Activated CD4-positive, alpha-beta T cell treated with anti-CD3 and anti-CD28 coated beads, Interleukin-2, amount 50 U/mL, for 4 hours (primary cell): ENCODE measurements at regions not wholly inside any gene's neighbourhood (a gene's known extent, or its start where the extent isn't known, plus 50 kb on each side); places are given as distances from the start of the nearest gene placed in this dataset.

Experiments used
- DNase-seq, 2 experiments: peaks; one replicate each; pipeline ENCODE4 v3.0.0-alpha.2; 2020

DNA sequence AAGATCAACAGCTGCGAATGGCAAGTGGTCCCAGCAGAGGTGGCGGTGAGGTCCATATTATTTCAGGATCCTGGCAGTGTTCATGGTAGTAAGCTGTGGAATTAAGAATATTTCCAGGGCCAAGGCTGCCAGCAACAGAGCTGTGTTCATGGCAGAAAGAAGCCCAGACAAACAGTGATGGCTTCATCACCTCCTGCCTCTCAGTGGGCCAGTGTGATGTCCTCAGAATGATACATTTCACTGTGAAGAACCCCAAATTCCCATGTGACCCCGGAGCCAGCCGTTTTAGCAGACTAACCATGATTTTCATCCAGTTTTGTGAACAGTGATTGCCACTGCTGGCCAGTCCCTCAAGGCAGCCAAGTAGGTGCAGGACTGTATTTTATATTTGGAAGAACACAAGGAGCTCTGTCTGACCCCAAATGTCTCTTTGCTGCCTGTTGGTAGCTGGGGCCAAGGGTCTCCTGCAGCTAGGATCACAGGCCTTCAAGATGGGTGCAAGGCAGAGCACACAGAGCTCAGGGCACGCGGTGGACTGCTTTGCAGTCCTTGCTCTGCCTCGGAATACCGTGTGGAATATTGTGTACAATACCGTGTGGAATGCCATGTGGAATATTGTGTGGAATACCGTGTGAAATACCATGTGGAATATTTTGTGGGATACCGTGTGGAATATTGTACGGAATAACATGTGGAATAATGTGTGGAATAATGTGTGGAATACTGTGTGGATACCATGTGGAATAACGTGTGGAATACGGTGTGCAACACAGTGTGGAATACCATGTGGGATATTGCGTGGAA lies 132.3 kb upstream of the CHST15 start:
- no peak for DNase-seq

DNA sequence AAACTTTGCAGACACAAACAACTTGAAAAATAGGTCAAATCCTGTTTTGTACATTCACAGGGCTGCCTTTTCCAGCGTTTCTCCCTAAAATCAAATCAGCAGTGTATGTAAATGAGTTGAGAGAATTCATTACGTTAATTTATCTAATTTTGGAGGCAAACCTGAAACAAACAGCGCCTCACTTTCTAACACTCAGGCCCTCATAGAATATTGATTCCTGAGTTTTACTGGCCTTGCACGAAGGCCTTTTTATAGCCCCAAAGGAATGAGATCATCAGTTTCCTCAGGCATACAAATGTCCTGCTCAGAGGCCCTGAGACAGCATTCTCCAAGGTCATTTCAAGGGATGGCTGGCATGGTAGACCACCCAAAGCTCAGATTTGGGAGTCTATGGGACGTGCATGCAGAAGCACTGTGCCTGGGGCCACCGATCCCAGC lies 131.7 kb upstream of the CHST15 start:
- no peak for DNase-seq

DNA sequence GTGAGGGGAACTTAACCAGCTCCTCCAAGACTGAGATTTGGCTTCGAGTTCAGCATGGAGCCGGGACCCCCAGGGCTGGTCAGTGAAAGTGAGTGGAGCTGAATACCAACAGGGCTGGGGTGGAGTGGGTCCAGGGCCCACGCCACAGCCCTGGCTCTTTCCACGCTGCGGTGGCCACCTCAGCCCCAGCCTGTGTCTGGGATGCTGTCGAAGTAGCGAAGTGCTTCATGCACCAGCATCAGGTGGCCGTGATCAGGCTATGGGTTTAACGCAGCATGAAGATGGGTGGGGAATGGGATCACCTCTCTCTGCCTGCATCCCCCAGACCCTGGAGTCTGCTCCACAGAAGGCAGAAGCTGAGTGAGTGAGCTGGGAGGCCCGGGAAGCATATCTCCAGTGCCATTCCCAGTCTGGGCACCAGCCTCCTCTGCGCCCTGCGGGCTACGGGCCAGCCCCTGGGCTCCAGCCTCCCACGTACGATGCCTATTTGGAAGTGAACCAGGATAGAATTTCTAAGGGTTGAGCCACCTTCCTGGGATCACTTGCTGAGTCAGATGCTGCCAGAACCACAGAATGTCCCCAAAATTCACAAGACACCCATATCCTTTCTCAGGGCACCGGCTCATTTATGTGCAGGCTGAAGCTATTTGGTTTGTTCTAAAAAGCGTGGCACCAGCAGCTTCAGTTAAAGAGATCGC lies 131.1 kb upstream of the CHST15 start:
- no peak for DNase-seq

DNA sequence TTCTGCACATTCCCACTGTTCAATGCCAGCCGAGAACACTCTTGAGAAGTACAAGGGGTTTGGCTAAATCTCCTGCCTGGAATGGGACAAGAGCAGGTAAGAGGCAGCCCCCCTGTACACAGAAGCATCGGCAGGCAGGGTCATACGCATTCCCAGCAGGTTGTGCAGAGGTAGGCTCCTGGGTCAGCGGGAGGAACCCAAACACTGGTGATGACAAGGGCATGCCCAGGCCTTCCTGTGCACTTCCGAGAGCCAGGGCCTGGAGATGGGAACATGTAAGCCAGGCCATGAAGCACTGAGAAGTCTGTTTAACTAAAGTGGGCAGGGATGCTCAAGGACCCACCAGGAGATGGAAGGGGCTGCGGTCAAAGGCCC lies 130.3 kb upstream of the CHST15 start:
- DNase-seq: no peak

DNA sequence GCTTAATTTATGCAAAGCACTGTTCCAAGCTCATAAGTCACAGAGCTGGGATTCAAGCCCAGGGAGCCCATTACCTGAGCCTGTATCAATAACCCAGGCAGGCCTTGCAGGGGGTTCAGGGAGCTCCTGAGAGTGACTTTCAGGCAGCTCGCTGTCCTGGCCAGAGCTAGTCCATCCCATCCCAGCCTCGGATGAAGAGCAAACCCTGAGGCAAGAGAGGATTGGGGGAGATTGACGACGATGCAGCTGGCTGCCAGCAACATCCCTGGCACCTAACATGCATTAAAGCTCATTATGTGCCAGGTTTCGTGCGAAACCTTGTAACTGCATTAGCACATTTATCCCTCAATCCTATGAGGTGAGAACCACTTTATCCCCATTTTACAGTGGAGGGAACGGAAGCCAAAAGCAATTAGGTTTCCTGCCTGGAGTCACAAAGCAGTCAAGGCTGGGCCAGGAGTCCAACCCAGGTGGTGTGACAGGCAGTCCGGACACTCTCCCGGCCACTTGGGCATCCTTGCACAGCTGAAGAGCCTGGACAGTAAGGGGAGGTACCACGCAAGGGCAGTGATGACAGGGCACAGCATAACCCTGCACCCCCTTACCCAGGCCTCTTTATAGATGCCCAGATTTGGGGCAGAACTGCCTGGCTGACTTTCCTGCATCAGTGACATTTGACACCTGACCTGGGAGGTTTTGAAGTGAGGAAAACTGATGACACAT lies 129.8 kb upstream of the CHST15 start:
- no peak for DNase-seq

DNA sequence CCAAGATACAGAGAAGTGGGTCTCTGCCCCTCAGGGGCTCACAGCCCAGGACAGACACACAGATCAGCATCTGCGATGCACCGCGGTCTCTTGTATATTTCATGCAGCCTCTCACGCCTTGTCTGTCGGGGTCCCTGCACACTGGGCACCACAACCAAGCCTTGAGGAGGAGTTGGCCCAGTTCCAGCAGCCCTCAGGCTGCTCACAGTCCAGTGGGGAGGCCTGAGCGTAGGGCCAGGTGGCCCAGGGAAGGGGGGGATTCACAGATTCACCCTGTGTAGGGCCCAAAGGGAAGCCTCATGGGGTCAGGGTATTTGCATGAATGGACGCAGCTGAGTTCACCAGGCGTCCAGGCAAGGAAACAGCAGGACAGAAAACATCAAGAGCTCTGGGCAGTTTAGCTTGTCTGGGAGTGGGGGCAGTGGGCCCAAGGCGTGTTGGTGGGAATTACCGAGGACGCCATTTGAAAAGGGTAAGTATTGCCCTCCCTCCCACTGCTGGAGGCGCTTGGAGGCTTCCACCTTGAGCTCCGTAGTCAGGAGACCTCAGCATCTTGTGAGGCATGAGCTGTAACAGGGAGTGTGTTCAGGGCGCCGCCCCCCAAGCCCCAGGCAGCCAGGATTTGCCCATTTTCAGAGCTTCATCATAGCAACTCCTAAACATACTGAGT lies 129.1 kb upstream of the CHST15 start:
- no peak for DNase-seq

DNA sequence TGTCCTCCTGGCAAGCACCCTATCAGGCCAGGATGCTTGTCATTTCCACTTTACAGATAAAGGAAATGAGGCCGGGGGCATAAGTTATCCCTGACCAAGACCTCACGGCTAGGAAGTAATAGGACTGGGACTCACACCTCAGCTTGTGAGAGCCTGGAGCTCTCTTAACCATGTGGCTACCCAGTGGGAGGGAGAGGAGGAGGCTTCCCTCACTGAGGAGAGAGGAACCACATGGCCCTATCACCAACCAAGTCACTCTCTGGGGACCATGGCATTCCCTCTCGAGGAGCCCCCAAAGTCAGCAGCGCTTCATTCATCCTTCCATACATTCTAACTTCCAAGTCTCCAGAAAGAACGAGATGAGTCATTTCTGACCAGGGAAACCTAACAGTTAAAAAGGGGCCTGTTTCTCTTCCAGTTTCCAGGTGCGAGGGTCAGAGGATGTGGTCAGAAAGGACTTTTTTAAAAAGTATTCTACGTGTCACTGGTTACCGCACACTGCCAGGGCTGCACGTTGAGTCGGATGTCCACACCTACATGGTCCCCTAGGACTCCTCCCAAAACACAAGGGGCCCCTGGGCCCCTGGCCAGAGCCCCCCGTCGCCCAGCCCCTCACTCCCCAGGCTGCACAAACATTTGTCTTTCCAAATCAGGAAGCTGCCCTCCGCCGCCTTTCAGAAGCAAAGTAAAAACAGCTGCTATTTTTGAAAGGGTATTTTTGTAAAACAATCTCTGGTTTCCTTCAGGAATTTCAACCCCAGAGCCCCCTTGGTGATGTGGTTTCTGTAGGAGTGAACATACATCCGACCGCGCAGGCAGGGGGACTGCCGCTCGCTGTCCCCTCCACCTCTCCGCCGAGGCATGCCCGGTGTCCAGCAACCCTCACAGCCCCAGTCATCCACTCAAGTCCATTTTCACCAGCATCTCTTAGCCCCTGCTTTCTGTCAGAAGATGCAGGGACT lies 128.2 kb upstream of the CHST15 start:
- DNase-seq: no peak

DNA sequence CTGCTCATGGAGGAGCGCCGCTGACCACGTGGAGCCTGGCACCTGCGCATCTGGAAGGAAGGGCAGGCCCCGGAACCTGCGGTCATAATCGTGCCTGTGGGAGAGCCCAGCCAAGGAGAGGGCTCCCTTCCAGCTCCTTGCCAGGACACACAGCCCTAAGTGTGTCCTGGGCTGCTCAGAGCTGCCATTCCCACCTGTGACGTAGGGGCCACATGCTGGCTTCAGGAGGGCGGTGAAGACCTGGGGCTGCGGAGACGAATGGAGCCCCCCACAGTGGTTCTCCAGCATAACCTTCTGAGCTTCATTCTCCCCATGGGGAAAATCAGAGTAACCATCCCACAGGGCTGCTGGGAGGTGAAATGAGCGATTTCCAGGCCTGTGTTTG lies 127.6 kb upstream of the CHST15 start:
- no peak for DNase-seq

DNA sequence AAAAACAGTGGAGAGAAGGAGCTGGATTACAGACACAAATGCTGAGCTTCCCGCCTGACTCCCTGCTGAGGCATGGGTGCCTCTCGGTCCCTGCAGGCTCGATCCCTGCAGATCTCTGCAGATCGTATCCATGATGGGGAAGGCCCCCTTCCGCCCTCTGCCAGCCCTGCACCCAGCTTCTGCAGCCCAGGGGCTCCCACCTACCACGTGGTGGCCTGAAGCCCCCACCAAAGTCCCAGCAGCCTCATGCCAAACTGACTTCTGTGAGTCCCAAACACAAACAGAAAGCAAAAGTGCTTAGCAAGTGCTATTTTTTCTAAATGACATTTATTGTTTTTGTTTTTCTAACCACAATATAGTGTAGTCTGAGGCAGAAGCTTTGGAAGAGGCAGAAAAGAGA lies 127.1 kb upstream of the CHST15 start:
- no peak for DNase-seq

DNA sequence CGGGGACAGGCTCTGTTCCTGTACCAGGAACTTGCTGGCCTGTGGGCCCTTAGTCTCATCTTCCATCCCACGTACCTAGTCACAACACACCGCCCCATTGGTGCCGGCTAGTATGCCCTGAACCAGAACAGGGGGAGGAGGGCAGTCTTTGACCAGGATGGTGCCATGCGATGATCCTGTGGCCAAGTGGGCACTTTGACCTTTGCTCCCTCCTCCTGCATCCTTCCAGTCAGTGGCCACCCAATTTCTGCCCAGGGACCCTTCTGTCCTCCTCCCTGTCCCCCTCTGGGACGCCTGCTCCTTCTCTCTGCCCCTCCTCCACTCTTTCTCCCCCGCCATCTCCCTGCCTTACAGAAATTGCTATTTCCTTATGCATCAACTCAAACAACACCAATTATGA lies 126.3 kb upstream of the CHST15 start:
- no peak for DNase-seq

DNA sequence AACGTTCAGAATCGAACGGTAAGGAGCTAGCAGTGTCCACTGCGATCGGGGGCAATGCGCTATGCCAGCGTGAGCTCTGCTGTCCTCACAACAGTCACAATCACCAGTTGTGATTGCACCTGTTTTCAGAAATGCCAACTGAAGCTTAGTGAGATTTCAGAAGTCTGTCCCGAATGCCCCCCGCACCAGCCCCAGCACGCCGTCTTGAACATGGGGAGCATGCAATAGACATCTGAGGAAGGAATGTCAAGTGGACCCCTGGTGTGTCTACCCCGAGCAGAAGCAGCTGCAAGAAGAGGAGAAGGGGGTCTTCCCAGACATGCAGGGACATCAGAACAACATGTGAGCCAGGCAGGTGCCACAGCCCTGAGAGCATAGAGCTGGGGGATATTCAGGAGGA lies 125.7 kb upstream of the CHST15 start:
- no peak for DNase-seq

DNA sequence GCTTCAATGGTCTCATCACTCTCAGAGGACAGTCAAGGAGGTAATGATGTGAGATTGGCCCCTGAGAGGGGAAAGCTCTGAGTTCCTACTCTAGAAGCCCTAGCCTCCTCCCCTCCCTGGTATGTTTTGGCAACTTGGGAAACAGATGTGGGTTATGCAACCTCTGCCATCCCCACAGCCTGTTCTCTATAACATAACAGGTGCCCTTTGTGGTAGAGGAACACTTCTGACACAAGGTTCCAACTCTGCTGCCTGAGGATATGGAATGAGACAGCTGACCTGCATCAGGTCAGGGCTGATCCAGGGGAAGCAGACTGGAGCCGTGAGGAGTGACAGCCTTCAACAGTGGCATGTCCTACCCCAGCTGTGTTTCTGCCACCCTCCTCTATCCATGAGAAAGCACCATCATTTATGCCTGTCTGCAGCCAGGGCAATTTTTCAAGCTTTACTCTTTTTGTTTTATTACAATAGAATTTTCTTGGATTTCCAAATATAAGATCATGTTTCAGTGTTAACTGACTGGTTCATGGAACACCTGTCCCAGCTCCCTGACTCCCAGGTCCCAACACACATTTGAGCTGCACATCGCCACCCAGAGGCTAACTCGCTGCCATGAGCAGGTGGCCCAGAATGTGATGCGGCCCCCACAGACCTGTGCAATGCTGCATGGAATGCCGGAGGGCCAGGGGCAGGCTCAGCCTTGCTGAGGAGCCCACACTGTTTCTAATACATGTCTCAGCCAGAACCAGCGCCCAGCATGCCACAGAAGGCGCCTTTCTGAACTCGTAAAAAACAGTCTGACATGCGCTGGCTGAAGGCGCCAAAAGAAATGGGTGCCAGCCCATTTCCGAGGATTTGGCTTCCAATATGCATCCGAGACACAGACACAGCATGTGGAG lies 124.8 kb upstream of the CHST15 start:
- DNase-seq: no peak

DNA sequence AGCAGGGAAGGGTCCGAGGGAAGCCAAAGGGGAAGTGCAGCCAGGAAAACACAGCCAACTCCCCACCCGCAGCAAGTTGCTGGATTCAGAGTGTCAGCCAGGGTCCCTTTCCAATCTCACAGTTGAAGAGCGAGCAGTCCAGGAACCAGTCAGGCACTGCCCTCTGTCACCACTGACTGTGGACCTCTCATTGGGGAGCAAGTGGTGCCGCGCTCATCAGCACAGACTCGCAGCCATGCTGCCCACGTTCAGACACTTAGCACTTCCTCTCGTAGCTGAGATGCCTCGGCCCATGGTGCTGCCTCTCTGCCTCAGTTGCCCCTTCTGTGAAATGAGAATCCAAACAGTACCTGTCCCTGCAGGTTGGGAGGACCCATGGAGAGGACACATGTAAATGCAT lies 123.6 kb upstream of the CHST15 start:
- no peak for DNase-seq

DNA sequence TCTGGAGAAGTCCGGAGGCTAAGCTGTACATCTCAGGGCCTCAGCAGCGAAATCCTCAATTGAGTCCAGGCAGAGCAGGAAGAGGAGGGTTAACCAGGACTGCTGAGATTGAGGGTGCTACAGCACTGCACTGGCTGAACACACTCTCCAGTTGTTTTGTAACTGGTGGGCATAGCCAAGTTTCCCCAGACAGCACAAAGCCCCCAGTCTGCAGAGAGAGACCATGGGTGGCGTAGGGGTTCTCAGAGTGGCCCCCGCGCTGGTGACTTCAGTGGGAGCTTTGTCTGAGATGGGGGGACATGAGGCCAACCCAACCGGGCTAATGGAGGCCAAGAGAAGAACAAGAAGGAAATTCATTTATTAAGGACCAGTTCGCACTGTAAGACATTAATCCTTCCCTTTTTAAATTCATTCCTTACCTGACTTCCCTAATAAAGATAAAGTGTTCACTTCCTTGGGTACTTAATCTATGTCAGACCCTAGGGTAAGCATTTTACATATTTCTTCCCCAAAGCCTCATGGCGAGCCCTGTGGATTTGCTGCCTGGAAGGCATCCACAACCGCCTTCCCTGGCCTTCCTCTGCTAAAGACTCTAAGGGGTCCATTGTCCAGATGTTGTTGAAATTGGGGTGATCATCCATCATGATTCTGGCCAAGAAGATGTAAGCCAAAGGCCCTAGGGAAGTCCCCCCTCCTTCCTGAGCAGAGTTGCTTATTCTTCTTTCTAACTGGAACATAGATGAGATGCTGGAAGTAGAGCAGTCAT lies 121.4 kb upstream of the CHST15 start:
- no peak for DNase-seq

DNA sequence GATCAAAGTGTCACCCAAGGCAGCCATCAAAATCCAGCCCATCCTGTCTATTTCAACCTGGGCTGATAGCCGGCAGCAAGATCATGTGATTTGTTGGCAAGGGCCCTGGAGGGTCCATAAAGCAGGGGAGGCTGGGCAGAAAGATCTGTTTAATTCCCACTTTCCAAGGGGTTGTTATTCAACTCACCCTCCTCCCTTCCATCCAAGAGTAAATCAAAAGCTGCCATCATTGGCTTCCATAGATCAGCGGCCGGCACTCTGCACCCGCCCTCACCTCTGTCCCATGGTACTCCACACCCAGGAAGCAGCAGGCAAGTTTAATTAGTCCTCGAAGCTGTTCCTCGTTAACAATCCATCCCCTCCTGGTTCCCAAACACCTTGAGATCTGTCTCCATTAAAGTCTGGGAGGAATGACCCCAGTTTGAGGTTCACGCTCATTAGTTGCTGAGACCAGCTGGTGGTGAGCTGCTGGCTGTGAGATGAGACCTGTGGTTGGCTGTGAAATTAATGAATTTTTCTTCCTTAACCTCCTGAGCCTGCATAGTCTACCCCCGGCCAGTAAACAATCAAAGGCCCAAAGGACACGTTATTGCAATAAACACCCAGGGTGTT lies 120.6 kb upstream of the CHST15 start:
- DNase-seq: no peak

DNA sequence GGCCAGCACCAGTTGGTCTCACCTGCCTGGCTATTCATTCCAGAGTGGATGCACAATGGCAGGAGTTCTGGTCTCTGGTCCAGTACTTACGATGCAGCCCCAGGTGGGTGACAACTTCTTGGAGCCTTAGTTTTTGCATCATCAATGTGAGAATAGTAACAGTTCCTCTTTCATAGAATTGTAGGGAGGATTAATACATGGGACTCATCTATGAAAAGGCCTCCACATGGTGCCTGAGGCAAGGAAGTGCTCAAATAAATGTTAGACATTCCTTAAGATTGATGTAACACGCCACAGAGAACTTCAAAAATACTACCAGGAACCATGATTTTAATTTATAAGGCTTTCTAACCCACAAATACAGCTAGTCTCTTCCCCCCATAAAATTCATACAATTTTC lies 120.1 kb upstream of the CHST15 start:
- no peak for DNase-seq

DNA sequence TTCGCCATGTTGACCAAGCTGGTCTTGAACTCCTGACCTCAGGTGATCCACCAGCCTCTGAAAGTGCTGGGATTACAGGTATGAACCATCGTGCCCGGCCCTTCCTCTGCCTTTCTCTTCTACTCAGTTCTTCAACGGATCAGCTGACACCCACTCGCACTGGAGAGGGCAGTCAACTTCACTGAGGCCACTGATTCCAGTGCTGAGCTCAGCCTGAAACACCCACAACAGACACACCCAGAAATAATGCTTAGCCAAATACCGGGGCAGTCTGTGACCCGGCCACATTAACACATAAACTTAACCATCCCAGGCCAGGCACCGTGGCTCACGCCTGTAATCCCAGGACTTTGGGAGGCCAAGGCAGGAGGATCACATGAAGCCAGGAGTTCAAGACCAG lies 119.3 kb upstream of the CHST15 start:
- no peak for DNase-seq

DNA sequence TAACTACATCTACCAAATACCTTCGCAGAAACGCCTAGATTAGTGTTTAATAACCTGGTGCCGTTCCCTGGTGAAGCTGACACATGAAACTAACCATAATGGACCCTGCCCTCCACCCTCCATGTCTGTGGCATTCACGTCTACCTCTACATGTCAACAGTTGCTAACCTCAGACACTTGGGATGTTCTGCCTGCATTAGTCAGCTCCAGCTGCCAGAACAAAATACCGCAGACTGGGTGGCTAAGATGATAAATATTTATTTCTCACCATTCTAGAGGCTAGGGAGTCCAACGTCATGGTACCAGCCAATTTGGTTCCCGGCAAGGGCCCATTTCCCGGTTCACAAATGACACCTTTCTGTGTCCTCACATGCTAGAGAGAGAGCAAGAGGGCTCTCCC lies 118.5 kb upstream of the CHST15 start:
- no peak for DNase-seq

DNA sequence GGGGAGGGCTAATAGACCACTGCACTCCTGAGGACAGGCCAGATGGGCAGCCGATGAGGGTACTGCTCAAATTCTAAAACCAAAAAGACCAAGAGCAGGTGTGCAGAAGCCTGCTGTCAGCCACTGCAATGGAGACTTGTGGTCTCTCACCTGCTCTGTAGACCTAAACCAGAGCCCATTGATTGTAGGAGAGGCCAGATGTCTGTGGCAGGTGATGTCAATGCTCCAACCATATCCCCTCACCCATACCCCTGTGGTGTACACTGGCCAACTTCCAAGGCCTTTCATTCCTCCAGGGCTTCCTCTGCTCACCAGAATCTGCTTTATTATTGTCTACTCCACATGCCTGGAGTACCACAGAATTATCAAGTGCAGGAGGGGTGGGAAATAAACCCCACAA lies 116.9 kb upstream of the CHST15 start:
- DNase-seq: no peak

DNA sequence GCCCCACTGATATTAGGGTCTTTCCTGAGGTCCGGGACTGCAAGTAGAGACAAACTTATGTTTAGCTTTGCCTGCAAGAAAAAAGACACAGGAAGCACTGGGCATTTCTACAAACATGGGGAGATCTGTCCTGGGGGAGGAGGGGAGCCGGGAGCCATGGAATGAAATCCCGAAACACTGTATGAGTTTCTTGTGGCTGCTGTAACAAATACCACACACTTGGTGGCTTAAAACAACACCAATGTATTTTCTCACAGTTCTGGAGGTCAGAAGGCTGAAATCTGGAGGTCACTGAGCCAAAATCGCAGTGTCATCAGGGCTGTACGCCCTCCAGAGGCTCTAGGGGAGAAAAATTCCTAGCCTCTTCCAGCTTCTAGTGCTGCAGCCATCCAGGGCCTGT lies 114.0 kb upstream of the CHST15 start:
- DNase-seq: no peak
